Left lung (tissue), 4 donors: ENCODE measurements at regions not wholly inside any gene's neighbourhood (a gene's known extent, or its start where the extent isn't known, plus 50 kb on each side); places are given as distances from the start of the nearest gene placed in this dataset.

Experiments
- ATAC-seq: fragments of 200-7000 bp; cut with Tn5 transposase; one replicate; pipeline ENCODE4 v1.9.1; 2020; ENCODE audit warnings: moderate library complexity
- DNase-seq, 4 donors: peaks; one replicate each; pipeline ENCODE4 v3.0.0-alpha.2; 2013 to 2020
- H3K27ac ChIP-seq, 2 donors: fragments of 200-600 bp; sonication (generic) in 1 of 2; one replicate each; pipeline versions ENCODE4 v1.5.0 to v1.8.0; 2020 to 2021
- H3K27me3 ChIP-seq, 2 donors: fragments of 200-600 bp; sonication (generic) in 1 of 2; one replicate each; pipeline versions ENCODE4 v1.5.0 to v1.8.0; 2020 to 2021
- H3K36me3 ChIP-seq, 2 donors: fragments of 200-600 bp; sonication (generic) in 1 of 2; one replicate each; pipeline versions ENCODE4 v1.5.0 to v1.8.0; 2020 to 2021
- H3K4me1 ChIP-seq, 2 donors: fragments of 200-600 bp; one replicate each; pipeline ENCODE4 v1.8.0; 2021
- H3K4me3 ChIP-seq, 2 donors: fragments of 200-600 bp; sonication (generic) in 1 of 2; one replicate each; pipeline versions ENCODE4 v1.5.0 to v1.8.0; 2020 to 2021; ENCODE audit warnings: mild to moderate bottlenecking in 1 of 2
- H3K9me3 ChIP-seq, 2 donors: fragments of 200-600 bp; sonication (generic) in 1 of 2; one replicate each; pipeline versions ENCODE4 v1.5.0 to v1.8.0; 2020 to 2021
- CTCF ChIP-seq, 2 donors: fragments of 200-600 bp; sonication (generic) in 1 of 2; IDR thresholded peaks; one replicate each; pipeline versions ENCODE4 v1.5.0 to v1.8.0; 2021; ENCODE audit warnings: antibody characterized with exemption in 2 of 2
- intact Hi-C, 2 donors: fragments of 100-400 bp; cut with DNase I; formaldehyde crosslinking; loops; one replicate each; pipeline versions ENCODE4 v1.11.2 to v1.14.2; 2022
- donor health status: DM: no; HTN: yes; CAD: no.
- donor health status: DM: no; HTN: no; CAD: no.

DNA sequence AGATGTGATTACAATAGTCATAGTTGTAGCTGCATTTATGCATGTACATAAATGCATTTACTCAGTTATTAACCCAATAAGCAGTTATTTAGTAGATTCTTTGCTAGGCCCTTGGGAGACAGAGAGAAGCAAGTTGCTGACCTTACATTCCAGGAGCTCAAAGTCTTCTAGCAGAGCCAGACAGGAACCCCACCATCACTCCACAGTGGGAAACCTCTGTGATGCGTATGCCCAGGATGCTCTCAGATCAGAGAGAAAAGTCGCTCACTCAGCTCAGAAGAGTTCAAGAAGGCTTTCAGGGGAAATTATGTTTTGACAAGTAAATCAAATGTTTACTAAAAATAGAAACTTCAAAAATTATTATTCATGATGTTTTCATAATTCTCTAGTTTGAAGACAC lies 146.3 kb upstream of the EXOC2 start:
- peaks cover 0 to 4% of the 10 kb centered on the region in 2 donors for H3K9me3 ChIP-seq
- no peaks in the 10 kb centered on the region for H3K36me3 ChIP-seq
- no peaks in the 10 kb centered on the region for H3K27me3 ChIP-seq
- no peak overlapping the region for H3K27ac ChIP-seq
- no peaks in the 10 kb centered on the region for H3K4me1 ChIP-seq
- ATAC-seq (no peak), DNase-seq (no peak)
- intact Hi-C loops = no loop called here
- no peak overlapping the region for H3K4me3 ChIP-seq
- no peak for TF ChIP-seq CTCF (IDR thresholded peaks at IDR 0.05)

DNA sequence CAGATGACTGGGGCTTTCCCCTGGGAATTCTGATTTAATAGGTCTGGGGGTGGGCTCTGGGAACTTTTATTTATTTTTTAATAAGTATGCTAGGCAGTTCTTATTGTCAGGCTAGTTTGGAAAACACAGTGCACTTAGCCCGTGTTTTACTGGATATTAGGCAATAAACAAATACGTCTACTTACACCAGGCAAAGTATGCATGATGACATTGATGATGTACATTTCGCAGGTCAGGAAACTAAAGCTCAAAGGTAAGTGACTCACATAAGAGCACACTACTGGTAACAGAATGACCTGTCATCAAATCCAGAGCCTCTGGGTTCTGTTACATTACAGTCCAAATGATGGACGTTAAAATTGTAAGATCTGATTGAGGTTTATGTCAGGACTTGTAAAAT lies 144.4 kb upstream of the EXOC2 start:
- Histone ChIP-seq H3K4me3 (no peak overlapping the region), H3K9me3 (peaks cover 0 to 19% of the 10 kb centered on the region in 2 donors)
- intact Hi-C loops = no loop called here

GRCh38 chr6:836276-836853 lies 143.4 kb upstream of the EXOC2 start:
- no peak overlapping the region for H3K27ac ChIP-seq
- no peak overlapping the region for H3K4me3 ChIP-seq
- no peaks in the 10 kb centered on the region for H3K4me1 ChIP-seq
- no peak for TF ChIP-seq CTCF (IDR thresholded peaks at IDR 0.05)
- ATAC-seq (no peak), DNase-seq (no peak)
- peaks cover 0 to 25% of the 10 kb centered on the region in 2 donors for H3K9me3 ChIP-seq
- H3K36me3 ChIP-seq = no peaks in the 10 kb centered on the region
- intact Hi-C loops = no loop called here
- H3K27me3 ChIP-seq = no peaks in the 10 kb centered on the region

More for the DNA sequence above, 144.4 kb upstream of the EXOC2 start:
- no peaks in the 10 kb centered on the region for H3K4me1 ChIP-seq
- no peak overlapping the region for H3K27ac ChIP-seq
- TF ChIP-seq CTCF (IDR thresholded peaks at IDR 0.05) = no peak
- ATAC-seq = no peak
- no peaks in the 10 kb centered on the region for H3K27me3 ChIP-seq
- H3K36me3 ChIP-seq = no peaks in the 10 kb centered on the region
- no peak for DNase-seq

GRCh38 chr6:835476-836160 lies 142.7 kb upstream of the EXOC2 start:
- no peaks in the 10 kb centered on the region for H3K27me3 ChIP-seq
- H3K27ac ChIP-seq = no peak overlapping the region
- H3K4me3 ChIP-seq = no peak overlapping the region
- no peak for TF ChIP-seq CTCF (IDR thresholded peaks at IDR 0.05)
- intact Hi-C loops = no loop called here
- no peaks in the 10 kb centered on the region for H3K36me3 ChIP-seq
- DNase-seq (no peak), ATAC-seq (no peak)
- no peaks in the 10 kb centered on the region for H3K4me1 ChIP-seq
- H3K9me3 ChIP-seq = peaks cover 0 to 25% of the 10 kb centered on the region in 2 donors

- H3K27ac ChIP-seq = no peak overlapping the region
- ATAC-seq (no peak), DNase-seq (peak in 1 of 4 donors; percentile 44)
- no peaks in the 10 kb centered on the region for H3K4me1 ChIP-seq
- no peak overlapping the region for H3K4me3 ChIP-seq
- H3K36me3 ChIP-seq = no peaks in the 10 kb centered on the region
- no peaks in the 10 kb centered on the region for H3K27me3 ChIP-seq
- no peak for TF ChIP-seq CTCF (IDR thresholded peaks at IDR 0.05)
- peaks cover 0 to 25% of the 10 kb centered on the region in 2 donors for H3K9me3 ChIP-seq
- intact Hi-C loops = no loop called here
Observed at GRCh38 chr6:834866-835265, 141.9 kb upstream of the EXOC2 start.
